ENCODE measurements at regions not wholly inside any gene's neighbourhood (a gene's known extent, or its start where the extent isn't known, plus 50 kb on each side); places are given as distances from the start of the nearest gene placed in this dataset.

- Histone ChIP-seq H4K20me1 (ENCODE audit: insufficient read depth, low read length) (no peaks in the 10 kb centered on the region), H3K4me1 (ENCODE audit: control insufficient read depth in 1 of 2, insufficient read depth in 2 of 2, low read length in 2 of 2) (no peaks in the 10 kb centered on the region), H3K4me2 (replicated peaks; ENCODE audit: extremely low read depth, low read length, poor library complexity, severe bottlenecking) (no peak overlapping the region), H3K79me2 (ENCODE audit: insufficient read depth, low read length) (no peaks in the 10 kb centered on the region), H3K4me3 (replicated peaks in 1 of 3; ENCODE audit: low read depth in 2 of 3, low read length in 3 of 3) (no peak overlapping the region), H3K36me3 (replicated peaks in 1 of 2; ENCODE audit: control insufficient read depth in 1 of 2, insufficient read depth in 2 of 2, low read length in 2 of 2) (no peaks in the 10 kb centered on the region), H3K27ac (ENCODE audit: low read depth in 1 of 2, low read length in 2 of 2) (no peak overlapping the region), H3K27me3 (ENCODE audit: control insufficient read depth in 2 of 2, insufficient read depth in 2 of 2, low read length in 2 of 2) (no peaks in the 10 kb centered on the region), H3K9ac (ENCODE audit: insufficient read depth, low read length, poor library complexity, severe bottlenecking) (no peak overlapping the region), H3K9me3 (replicated peaks in 1 of 2; ENCODE audit: control insufficient read depth in 1 of 2, insufficient read depth in 1 of 2, low read length in 2 of 2) (peaks cover 0 to 8% of the 10 kb centered on the region in 2 donors), H2AFZ (ENCODE audit: insufficient read depth, low read depth, low read length, poor library complexity, severe bottlenecking) (no peak overlapping the region)
- TF ChIP-seq, protein P1, sequence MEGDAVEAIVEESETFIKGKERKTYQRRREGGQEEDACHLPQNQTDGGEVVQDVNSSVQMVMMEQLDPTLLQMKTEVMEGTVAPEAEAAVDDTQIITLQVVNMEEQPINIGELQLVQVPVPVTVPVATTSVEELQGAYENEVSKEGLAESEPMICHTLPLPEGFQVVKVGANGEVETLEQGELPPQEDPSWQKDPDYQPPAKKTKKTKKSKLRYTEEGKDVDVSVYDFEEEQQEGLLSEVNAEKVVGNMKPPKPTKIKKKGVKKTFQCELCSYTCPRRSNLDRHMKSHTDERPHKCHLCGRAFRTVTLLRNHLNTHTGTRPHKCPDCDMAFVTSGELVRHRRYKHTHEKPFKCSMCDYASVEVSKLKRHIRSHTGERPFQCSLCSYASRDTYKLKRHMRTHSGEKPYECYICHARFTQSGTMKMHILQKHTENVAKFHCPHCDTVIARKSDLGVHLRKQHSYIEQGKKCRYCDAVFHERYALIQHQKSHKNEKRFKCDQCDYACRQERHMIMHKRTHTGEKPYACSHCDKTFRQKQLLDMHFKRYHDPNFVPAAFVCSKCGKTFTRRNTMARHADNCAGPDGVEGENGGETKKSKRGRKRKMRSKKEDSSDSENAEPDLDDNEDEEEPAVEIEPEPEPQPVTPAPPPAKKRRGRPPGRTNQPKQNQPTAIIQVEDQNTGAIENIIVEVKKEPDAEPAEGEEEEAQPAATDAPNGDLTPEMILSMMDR (IDR thresholded peaks at IDR 0.05) = no peak
- peaks cover 0 to 2% (median 2%) of the 10 kb centered on the region in 3 donors for H3K27me3 Mint-ChIP-seq (ENCODE audit: low read depth in 3 of 3)
- intact Hi-C loops (cut with micrococcal nuclease) = no loop called here
- H3K36me3 Mint-ChIP-seq = no peaks in the 10 kb centered on the region
- peaks cover 0 to 16% (median 2%) of the 10 kb centered on the region in 7 donors for H3K9me3 Mint-ChIP-seq
- H3K4me1 Mint-ChIP-seq = no peaks in the 10 kb centered on the region
- no peak for DNase-seq
- no peak overlapping the region for H3K27ac Mint-ChIP-seq
- WGBS (ENCODE audit: insufficient coverage) = no CpG with 5 or more reads among the region's 6 CpGs
- H3K4me3 Mint-ChIP-seq = no peak overlapping the region
Observed at GRCh38 chr5:2849429-2849828, 98.0 kb upstream of the IRX2 start.

GRCh38 chr5:2848619-2849018 is 97.1 kb upstream of the IRX2 start:
- H3K27me3 Mint-ChIP-seq (ENCODE audit: low read depth in 3 of 3) = peaks cover 0 to 2% (median 2%) of the 10 kb centered on the region in 3 donors
- H3K27ac Mint-ChIP-seq = no peak overlapping the region
- Histone ChIP-seq H3K4me3 (replicated peaks in 1 of 3; ENCODE audit: low read depth in 2 of 3, low read length in 3 of 3) (no peak overlapping the region), H3K27me3 (ENCODE audit: control insufficient read depth in 2 of 2, insufficient read depth in 2 of 2, low read length in 2 of 2) (no peaks in the 10 kb centered on the region), H3K79me2 (ENCODE audit: insufficient read depth, low read length) (no peaks in the 10 kb centered on the region), H3K4me2 (replicated peaks; ENCODE audit: extremely low read depth, low read length, poor library complexity, severe bottlenecking) (no peak overlapping the region), H3K27ac (ENCODE audit: low read depth in 1 of 2, low read length in 2 of 2) (no peak overlapping the region), H3K9ac (ENCODE audit: insufficient read depth, low read length, poor library complexity, severe bottlenecking) (no peak overlapping the region), H3K9me3 (replicated peaks in 1 of 2; ENCODE audit: control insufficient read depth in 1 of 2, insufficient read depth in 1 of 2, low read length in 2 of 2) (peaks cover 0 to 8% of the 10 kb centered on the region in 2 donors), H3K4me1 (ENCODE audit: control insufficient read depth in 1 of 2, insufficient read depth in 2 of 2, low read length in 2 of 2) (no peaks in the 10 kb centered on the region), H2AFZ (ENCODE audit: insufficient read depth, low read depth, low read length, poor library complexity, severe bottlenecking) (no peak overlapping the region), H4K20me1 (ENCODE audit: insufficient read depth, low read length) (no peaks in the 10 kb centered on the region), H3K36me3 (replicated peaks in 1 of 2; ENCODE audit: control insufficient read depth in 1 of 2, insufficient read depth in 2 of 2, low read length in 2 of 2) (no peaks in the 10 kb centered on the region)
- H3K36me3 Mint-ChIP-seq = no peaks in the 10 kb centered on the region
- H3K4me1 Mint-ChIP-seq = no peaks in the 10 kb centered on the region
- intact Hi-C loops (cut with micrococcal nuclease) = no loop called here
- 66% methylated on average over 4 of the region's 11 CpGs for WGBS (ENCODE audit: insufficient coverage)
- TF ChIP-seq, protein P1 (IDR thresholded peaks at IDR 0.05) = no peak
- DNase-seq = no peak
- peaks cover 0 to 12% (median 0%) of the 10 kb centered on the region in 7 donors for H3K9me3 Mint-ChIP-seq
- no peak overlapping the region for H3K4me3 Mint-ChIP-seq
